ENCODE measurements at regions not wholly inside any gene's neighbourhood (a gene's known extent, or its start where the extent isn't known, plus 50 kb on each side); places are given as distances from the start of the nearest gene placed in this dataset.

- H3K4me1 ChIP-seq (ENCODE audit: low read length) = no peaks in the 10 kb centered on the region
- H3K4me3 ChIP-seq (ENCODE audit: low read length) = no peak overlapping the region
- peaks cover 87% of the 10 kb centered on the region for H3K27me3 ChIP-seq (replicated peaks; ENCODE audit: insufficient read depth, low read length)
- no peak overlapping the region for H3K4me2 ChIP-seq (ENCODE audit: low read depth, low read length)
- no peaks in the 10 kb centered on the region; the same call in 1 of the 2 replicates for H4K20me1 ChIP-seq (ENCODE audit: insufficient read depth, low read length)
- H3K36me3 ChIP-seq (replicated peaks; ENCODE audit: insufficient read depth, low read length) = no peaks in the 10 kb centered on the region
- H2AFZ ChIP-seq (ENCODE audit: low read length) = no peak overlapping the region
- DNase-seq = peak; percentile 47
- H3K9ac ChIP-seq (ENCODE audit: low read length) = no peak overlapping the region
- TF ChIP-seq EZH2 (optimal IDR thresholded peaks at IDR 0.05; ENCODE audit: low read depth, low read length) (no peak), CTCF (IDR thresholded peaks at IDR 0.05; ENCODE audit: low read length) (peak; percentile 75), EZH2phosphoT487 (IDR thresholded peaks at IDR 0.05; ENCODE audit: low read length) (no peak)
- H3F3A ChIP-seq (ENCODE audit: insufficient read depth, low read length) = no peaks in the 10 kb centered on the region
- no peaks in the 10 kb centered on the region for H3K9me3 ChIP-seq (replicated peaks; ENCODE audit: insufficient read depth, low read length)
- H3K27ac ChIP-seq (ENCODE audit: low read length) = no peak overlapping the region
- H3K9me2 ChIP-seq (replicated peaks; ENCODE audit: insufficient read depth, low read length) = no peaks in the 10 kb centered on the region
- H3K79me2 ChIP-seq (ENCODE audit: low read length) = no peaks in the 10 kb centered on the region
Measured at GRCh38 chr19:30649934-30650614, 277.9 kb downstream of the ZNF536 start.

- Histone ChIP-seq H3K36me3 (replicated peaks; ENCODE audit: insufficient read depth, low read length) (no peaks in the 10 kb centered on the region), H4K20me1 (ENCODE audit: insufficient read depth, low read length) (no peaks in the 10 kb centered on the region; the same call in 1 of the 2 replicates), H3K9ac (ENCODE audit: low read length) (no peak overlapping the region), H3K27me3 (replicated peaks; ENCODE audit: insufficient read depth, low read length) (peaks cover 82% of the 10 kb centered on the region), H3K9me3 (replicated peaks; ENCODE audit: insufficient read depth, low read length) (no peaks in the 10 kb centered on the region), H3F3A (ENCODE audit: insufficient read depth, low read length) (no peaks in the 10 kb centered on the region), H3K4me3 (ENCODE audit: low read length) (no peak overlapping the region), H3K27ac (ENCODE audit: low read length) (no peak overlapping the region), H3K4me2 (ENCODE audit: low read depth, low read length) (no peak overlapping the region), H3K79me2 (ENCODE audit: low read length) (no peaks in the 10 kb centered on the region), H2AFZ (ENCODE audit: low read length) (no peak overlapping the region), H3K9me2 (replicated peaks; ENCODE audit: insufficient read depth, low read length) (no peaks in the 10 kb centered on the region), H3K4me1 (ENCODE audit: low read length) (no peaks in the 10 kb centered on the region)
- no peak for DNase-seq
- no peak for TF ChIP-seq CTCF (IDR thresholded peaks at IDR 0.05; ENCODE audit: low read length)
- TF ChIP-seq EZH2 (optimal IDR thresholded peaks at IDR 0.05; ENCODE audit: low read depth, low read length) = no peak
- TF ChIP-seq EZH2phosphoT487 (IDR thresholded peaks at IDR 0.05; ENCODE audit: low read length) = no peak
Measured at GRCh38 chr19:30648866-30649862, 277.0 kb downstream of the ZNF536 start.

- H3F3A ChIP-seq (ENCODE audit: insufficient read depth, low read length) = no peaks in the 10 kb centered on the region
- no peaks in the 10 kb centered on the region for H3K9me2 ChIP-seq (replicated peaks; ENCODE audit: insufficient read depth, low read length)
- TF ChIP-seq EZH2phosphoT487 (IDR thresholded peaks at IDR 0.05; ENCODE audit: low read length) = no peak
- TF ChIP-seq EZH2 (optimal IDR thresholded peaks at IDR 0.05; ENCODE audit: low read depth, low read length) = no peak
- no peak for TF ChIP-seq CTCF (IDR thresholded peaks at IDR 0.05; ENCODE audit: low read length)
- no peaks in the 10 kb centered on the region for H3K36me3 ChIP-seq (replicated peaks; ENCODE audit: insufficient read depth, low read length)
- H3K27ac ChIP-seq (ENCODE audit: low read length) = no peak overlapping the region
- no peak overlapping the region for H3K4me2 ChIP-seq (ENCODE audit: low read depth, low read length)
- H3K4me1 ChIP-seq (ENCODE audit: low read length) = no peaks in the 10 kb centered on the region
- no peak overlapping the region for H3K4me3 ChIP-seq (ENCODE audit: low read length)
- H2AFZ ChIP-seq (ENCODE audit: low read length) = no peak overlapping the region
- no peaks in the 10 kb centered on the region for H3K9me3 ChIP-seq (replicated peaks; ENCODE audit: insufficient read depth, low read length)
- H3K9ac ChIP-seq (ENCODE audit: low read length) = no peak overlapping the region
- no peaks in the 10 kb centered on the region for H3K79me2 ChIP-seq (ENCODE audit: low read length)
- no peak for DNase-seq
- no peaks in the 10 kb centered on the region; the same call in 1 of the 2 replicates for H4K20me1 ChIP-seq (ENCODE audit: insufficient read depth, low read length)
- H3K27me3 ChIP-seq (replicated peaks; ENCODE audit: insufficient read depth, low read length) = peaks cover 84% of the 10 kb centered on the region
Measured at GRCh38 chr19:30647891-30648720, 275.9 kb downstream of the ZNF536 start.

Measured in MM.1S (cell line).